Islet of Langerhans (tissue), 1 donor: ENCODE measurements at regions not wholly inside any gene's neighbourhood (a gene's known extent, or its start where the extent isn't known, plus 50 kb on each side); places are given as distances from the start of the nearest gene placed in this dataset.

Source experiments
- FAIRE-seq: peaks from one replicate; lab custom pipeline; 2011; peaks lifted over from hg19 to GRCh38; lab: Jason Lieb, UNC

DNA sequence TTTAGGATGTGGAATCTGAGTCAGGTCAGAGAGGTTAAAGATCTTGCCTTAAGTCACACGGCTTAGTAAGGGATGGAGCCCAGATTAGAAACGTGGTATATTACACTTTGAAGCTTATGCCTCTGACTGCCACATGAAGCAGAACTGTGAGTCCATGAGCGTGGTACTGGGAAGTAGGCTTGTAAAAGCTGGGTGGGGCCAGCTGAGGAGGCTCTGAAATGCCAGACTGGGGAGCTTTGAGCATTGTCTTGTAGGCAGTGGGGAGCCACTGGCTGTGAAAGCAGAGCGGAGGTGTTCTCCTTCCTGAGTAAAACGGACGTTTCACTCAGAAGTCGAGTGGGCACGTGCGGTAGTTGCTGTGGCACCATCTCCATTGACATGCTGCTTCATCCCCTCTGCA lies 72.6 kb upstream of the USP24 start:
- FAIRE-seq: no peak

DNA sequence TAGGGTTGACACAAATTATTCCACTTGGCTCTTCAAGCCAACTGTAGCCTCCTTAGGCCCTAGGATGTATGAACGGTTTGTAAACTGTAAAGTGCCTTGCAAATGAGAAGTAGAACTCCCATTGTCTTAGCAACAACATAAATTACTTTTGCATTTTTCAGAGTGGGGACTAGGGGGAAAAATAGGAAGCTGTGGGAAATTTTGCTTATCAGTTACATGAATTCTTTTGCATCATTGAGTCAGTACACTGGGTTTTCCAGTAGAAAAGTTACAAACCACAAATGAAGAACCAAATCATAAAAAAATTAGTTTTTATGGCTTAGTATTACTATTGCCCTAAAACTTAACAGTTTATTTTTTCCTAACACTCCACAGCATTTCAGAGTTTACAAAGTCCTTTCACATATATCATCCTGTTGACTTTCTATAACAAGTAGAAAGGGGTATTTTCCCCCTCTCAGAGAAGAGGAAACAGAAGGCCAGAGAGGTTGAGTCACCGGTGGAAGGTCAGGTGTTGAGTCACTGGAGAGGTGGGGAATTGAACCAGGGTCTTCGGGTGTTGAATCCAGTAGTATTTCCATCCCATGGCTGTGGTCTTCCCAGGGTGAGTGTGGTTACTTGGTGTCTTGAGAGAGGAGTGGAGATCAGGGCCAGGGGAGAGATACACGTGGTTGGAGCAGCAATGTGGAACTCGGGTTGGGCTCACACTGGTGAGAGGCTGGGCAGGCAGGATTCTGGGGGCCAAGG lies 71.9 kb upstream of the USP24 start:
- no peak for FAIRE-seq

DNA sequence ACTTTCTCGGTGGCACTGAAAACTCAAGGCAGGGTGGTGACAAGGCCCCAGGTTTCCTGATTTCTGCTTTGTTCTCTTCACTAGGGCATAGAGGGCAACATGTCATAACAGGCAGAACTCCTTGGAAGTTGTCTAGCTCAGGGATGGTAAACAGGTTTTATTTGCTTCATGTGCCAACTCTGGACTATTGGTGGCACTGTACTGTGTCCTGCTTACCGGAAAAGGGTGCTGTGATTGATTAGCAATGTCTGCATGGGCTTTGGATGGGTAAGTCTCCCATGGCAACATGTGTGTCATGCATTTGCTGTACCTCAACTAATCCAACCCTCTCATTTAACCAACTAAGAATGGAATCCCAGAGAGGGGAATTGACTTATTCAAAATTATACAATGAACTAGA lies 70.7 kb upstream of the USP24 start:
- FAIRE-seq: no peak

DNA sequence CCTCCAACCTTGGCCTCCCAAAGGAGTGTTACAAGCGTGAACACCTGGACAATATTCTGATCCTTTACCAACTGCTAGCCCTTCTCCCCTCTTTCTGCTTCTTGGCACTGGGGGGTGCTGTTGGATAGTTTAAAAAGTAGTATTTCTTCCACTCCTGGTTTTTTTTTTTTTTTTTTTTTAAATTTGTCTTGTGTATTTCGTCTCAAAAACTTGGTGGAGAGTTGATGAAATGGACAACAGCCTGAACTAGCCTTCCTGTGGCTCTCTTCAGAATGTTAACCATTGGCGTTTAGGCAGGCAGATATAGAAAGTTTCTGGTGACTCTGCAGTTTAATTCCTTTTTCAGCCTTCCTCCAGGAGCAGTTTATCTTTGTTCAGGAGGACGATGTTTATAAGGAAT lies 69.7 kb upstream of the USP24 start:
- FAIRE-seq: no peak

- FAIRE-seq: no peak
These were observed 66.9 kb upstream of the USP24 start for GRCh38 chr1:55282058-55282457.

DNA sequence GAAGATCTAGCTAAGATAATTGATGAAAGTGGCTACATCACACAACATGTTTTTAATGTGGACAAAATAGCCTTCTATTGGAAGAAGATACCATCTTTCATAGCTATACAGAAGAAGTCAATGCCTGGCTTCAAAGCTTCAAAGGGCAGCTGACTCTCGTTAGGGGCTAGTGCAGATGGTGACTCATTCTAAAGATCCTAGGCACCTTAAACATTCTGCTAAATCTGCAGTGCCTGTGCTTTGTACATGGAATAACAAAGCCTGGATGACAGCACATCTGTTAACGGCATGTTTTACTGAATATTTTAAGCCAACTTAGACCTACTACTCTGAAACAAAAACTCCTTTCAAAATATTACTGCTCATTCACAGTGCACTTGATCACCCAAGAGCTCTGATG lies 65.6 kb upstream of the USP24 start:
- FAIRE-seq: no peak

DNA sequence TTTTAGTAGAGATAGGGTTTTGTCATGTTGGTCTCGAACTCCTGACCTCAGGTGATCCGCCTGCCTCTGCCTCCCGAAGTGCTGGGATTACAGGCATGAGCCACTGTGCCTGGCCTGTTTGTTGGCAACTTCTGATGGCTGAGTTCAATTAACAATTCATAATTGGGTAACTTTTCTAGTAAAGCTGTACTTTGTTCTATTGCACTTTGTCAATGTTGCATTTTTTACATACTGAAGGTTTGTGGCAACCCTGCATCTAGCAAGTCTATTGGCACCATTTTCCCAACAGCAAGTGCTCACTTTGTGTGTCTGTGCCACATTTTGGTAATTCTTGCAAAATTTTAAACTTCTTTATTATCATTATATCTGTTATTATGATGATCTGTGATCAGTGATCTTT lies 64.5 kb upstream of the USP24 start:
- no peak for FAIRE-seq

DNA sequence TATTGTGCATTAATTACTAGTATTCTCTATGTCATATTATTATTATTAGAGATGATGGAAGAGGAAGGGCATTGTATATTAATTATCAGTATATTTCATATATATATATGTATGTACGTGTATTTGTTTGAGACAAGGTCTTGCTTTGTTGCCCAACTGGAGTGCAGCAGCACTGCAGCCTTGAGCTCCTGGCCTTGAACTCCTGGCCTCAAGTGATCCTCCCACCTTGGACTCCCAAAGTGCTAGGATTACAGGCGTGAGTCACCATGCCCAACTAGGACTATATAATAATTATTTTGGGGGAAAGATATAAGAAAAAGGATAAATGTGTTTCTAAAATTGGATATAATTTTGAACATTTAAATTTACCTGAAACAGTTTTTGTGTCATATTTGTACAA lies 63.2 kb upstream of the USP24 start:
- FAIRE-seq: no peak

GRCh38 chr1:55277377-55278130 lies 62.4 kb upstream of the USP24 start:
- FAIRE-seq: peak; percentile 38

DNA sequence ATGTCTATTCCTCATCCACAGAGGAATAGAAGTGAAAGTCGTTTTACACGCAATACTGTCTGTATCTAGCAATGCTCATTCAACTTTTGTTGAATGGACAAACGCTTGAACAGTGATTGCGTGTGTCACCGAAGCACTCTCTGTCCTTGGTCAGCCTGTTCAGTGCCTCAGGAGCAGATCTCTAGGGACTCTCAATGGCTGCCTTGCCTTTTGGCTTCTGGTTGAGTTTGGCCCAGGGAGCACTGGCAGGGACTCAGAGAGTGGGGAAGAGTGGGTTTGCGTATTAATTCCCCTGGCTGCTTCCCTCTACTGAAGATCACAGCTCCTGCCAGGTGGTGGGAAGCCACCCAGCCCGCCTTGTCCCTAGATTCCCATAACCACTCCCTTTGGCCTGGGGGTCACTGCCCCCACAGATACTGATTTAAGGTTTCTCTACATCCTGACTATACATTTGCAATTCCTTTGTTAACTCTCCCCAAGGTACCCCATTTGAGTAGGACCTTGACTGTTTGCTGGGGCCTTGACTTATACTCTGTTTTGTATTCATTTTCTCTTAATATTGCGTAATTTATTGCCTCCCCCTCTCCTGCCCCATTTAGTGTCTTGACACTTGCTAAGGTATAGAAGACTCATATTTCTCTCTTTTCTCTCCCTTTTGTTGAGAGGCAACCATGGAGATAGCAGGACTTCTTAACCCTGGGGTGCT lies 61.7 kb upstream of the USP24 start:
- no peak for FAIRE-seq

DNA sequence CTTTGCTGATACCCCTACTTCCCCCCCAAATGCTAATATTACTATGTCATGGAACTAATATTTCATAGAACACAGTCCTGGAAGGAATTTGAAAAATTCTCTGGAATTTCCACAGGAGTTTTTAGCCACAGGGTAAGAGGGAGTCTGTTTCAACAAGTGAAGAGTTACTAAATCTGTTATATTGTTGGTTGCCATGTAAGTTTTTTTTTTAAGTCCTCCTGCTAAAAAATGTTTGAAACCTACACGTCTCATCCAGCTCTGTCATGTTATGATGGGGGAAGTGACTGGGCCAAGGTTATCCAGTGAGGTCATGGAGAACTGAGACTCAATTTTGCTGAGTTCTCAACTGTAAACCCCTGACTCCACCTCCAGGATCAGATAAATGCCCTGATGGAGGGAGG lies 60.8 kb upstream of the USP24 start:
- no peak for FAIRE-seq

GRCh38 chr1:55275151-55275748 lies 60.1 kb upstream of the USP24 start:
- no peak for FAIRE-seq

- FAIRE-seq: no peak
These were observed 57.8 kb upstream of the USP24 start for GRCh38 chr1:55272994-55273393.
